ENCODE measurements at regions not wholly inside any gene's neighbourhood (a gene's known extent, or its start where the extent isn't known, plus 50 kb on each side); places are given as distances from the start of the nearest gene placed in this dataset.

GRCh38 chr12:60834806-60835205, 1239.0 kb downstream of the SLC16A7 start:
- no peak overlapping the region for H3K4me3 ChIP-seq (ENCODE audit: low read depth, low read length)
- H3K27me3 ChIP-seq (replicated peaks): no peaks in the 10 kb centered on the region
- in situ Hi-C loops (cut with HindIII; ENCODE audit: low pct_ligation_motif_present, low sequenced_read_pairs): no loop called here
- no peak for DNase-seq
- no peaks in the 10 kb centered on the region for H3K36me3 ChIP-seq (replicated peaks)
- no peak for TF ChIP-seq CTCF (IDR thresholded peaks at IDR 0.05; ENCODE audit: low read depth, low read length, missing control alignments)
- H3K27ac ChIP-seq: no peak overlapping the region

- in situ Hi-C loops (cut with HindIII; ENCODE audit: low pct_ligation_motif_present, low sequenced_read_pairs): no loop called here
- no peak overlapping the region for H3K4me3 ChIP-seq (ENCODE audit: low read depth, low read length)
- TF ChIP-seq CTCF (IDR thresholded peaks at IDR 0.05; ENCODE audit: low read depth, low read length, missing control alignments): no peak
These were observed 1240.8 kb downstream of the SLC16A7 start for GRCh38 chr12:60836651-60837050.

GRCh38 chr12:60842181-60842580, 1246.4 kb downstream of the SLC16A7 start:
- no peak for DNase-seq
- Histone ChIP-seq H3K27ac (no peak overlapping the region), H3K27me3 (replicated peaks) (no peaks in the 10 kb centered on the region), H3K36me3 (replicated peaks) (no peaks in the 10 kb centered on the region), H3K4me3 (ENCODE audit: low read depth, low read length) (no peak overlapping the region)
- in situ Hi-C loops (cut with HindIII; ENCODE audit: low pct_ligation_motif_present, low sequenced_read_pairs): no loop called here
- TF ChIP-seq CTCF (IDR thresholded peaks at IDR 0.05; ENCODE audit: low read depth, low read length, missing control alignments): no peak

More at GRCh38 chr12:60836651-60837050, 1240.8 kb downstream of the SLC16A7 start:
- no peaks in the 10 kb centered on the region for H3K27me3 ChIP-seq (replicated peaks)
- DNase-seq: no peak
- no peak overlapping the region for H3K27ac ChIP-seq
- no peaks in the 10 kb centered on the region for H3K36me3 ChIP-seq (replicated peaks)

GRCh38 chr12:60844101-60844500, 1248.3 kb downstream of the SLC16A7 start:
- no peak overlapping the region for H3K4me3 ChIP-seq (ENCODE audit: low read depth, low read length)
- H3K27me3 ChIP-seq (replicated peaks): no peaks in the 10 kb centered on the region
- no peak for TF ChIP-seq CTCF (IDR thresholded peaks at IDR 0.05; ENCODE audit: low read depth, low read length, missing control alignments)
- DNase-seq: no peak
- H3K27ac ChIP-seq: no peak overlapping the region
- H3K36me3 ChIP-seq (replicated peaks): no peaks in the 10 kb centered on the region
- in situ Hi-C loops (cut with HindIII; ENCODE audit: low pct_ligation_motif_present, low sequenced_read_pairs): no loop called here

- DNase-seq: no peak
- no peaks in the 10 kb centered on the region for H3K27me3 ChIP-seq (replicated peaks)
These were observed 1249.0 kb downstream of the SLC16A7 start for GRCh38 chr12:60844875-60845274.

More at GRCh38 chr12:60844875-60845274, 1249.0 kb downstream of the SLC16A7 start:
- no peak overlapping the region for H3K27ac ChIP-seq
- in situ Hi-C loops (cut with HindIII; ENCODE audit: low pct_ligation_motif_present, low sequenced_read_pairs): no loop called here
- H3K36me3 ChIP-seq (replicated peaks): no peaks in the 10 kb centered on the region
- no peak for TF ChIP-seq CTCF (IDR thresholded peaks at IDR 0.05; ENCODE audit: low read depth, low read length, missing control alignments)
- H3K4me3 ChIP-seq (ENCODE audit: low read depth, low read length): no peak overlapping the region

Measured in brain microvascular endothelial cell (primary cell).